ENCODE measurements at regions not wholly inside any gene's neighbourhood (a gene's known extent, or its start where the extent isn't known, plus 50 kb on each side); places are given as distances from the start of the nearest gene placed in this dataset.

GRCh38 chr3:23146163-23146562, 57.0 kb upstream of the UBE2E2 start:
- Histone ChIP-seq H4K20me1 (ENCODE audit: insufficient read depth, low read length) (no peaks in the 10 kb centered on the region), H3K9ac (ENCODE audit: low read depth, low read length) (no peak overlapping the region), H3K4me1 (ENCODE audit: insufficient read depth, low read length) (peaks cover 18% of the 10 kb centered on the region), H2AFZ (ENCODE audit: low read depth, low read length) (no peak overlapping the region), H3K27me3 (ENCODE audit: insufficient read depth, low read length, poor library complexity) (peaks cover 4% of the 10 kb centered on the region), H3K4me3 (ENCODE audit: low read depth in 1 of 2, low read length in 2 of 2) (no peak overlapping the region), H3K27ac (ENCODE audit: low read length) (no peak overlapping the region), H3K36me3 (ENCODE audit: insufficient read depth, low read length) (no peaks in the 10 kb centered on the region), H3K4me2 (ENCODE audit: insufficient read depth, low read length) (no peak overlapping the region), H3K9me3 (ENCODE audit: insufficient read depth, low read length, severe bottlenecking) (no peaks in the 10 kb centered on the region), H3K79me2 (ENCODE audit: insufficient read depth, low read length) (no peaks in the 10 kb centered on the region)
- no peak for ATAC-seq (ENCODE audit: insufficient read depth, low read depth)
- no peak for DNase-seq
- no peak for TF ChIP-seq EZH2 (IDR thresholded peaks at IDR 0.05; ENCODE audit: borderline replicate concordance, low read depth, low read length, severe bottlenecking)
- TF ChIP-seq, protein P1, sequence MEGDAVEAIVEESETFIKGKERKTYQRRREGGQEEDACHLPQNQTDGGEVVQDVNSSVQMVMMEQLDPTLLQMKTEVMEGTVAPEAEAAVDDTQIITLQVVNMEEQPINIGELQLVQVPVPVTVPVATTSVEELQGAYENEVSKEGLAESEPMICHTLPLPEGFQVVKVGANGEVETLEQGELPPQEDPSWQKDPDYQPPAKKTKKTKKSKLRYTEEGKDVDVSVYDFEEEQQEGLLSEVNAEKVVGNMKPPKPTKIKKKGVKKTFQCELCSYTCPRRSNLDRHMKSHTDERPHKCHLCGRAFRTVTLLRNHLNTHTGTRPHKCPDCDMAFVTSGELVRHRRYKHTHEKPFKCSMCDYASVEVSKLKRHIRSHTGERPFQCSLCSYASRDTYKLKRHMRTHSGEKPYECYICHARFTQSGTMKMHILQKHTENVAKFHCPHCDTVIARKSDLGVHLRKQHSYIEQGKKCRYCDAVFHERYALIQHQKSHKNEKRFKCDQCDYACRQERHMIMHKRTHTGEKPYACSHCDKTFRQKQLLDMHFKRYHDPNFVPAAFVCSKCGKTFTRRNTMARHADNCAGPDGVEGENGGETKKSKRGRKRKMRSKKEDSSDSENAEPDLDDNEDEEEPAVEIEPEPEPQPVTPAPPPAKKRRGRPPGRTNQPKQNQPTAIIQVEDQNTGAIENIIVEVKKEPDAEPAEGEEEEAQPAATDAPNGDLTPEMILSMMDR (IDR thresholded peaks at IDR 0.05; ENCODE audit: borderline replicate concordance, extremely low read depth, low read length, poor library complexity, severe bottlenecking), result no peak

DNA sequence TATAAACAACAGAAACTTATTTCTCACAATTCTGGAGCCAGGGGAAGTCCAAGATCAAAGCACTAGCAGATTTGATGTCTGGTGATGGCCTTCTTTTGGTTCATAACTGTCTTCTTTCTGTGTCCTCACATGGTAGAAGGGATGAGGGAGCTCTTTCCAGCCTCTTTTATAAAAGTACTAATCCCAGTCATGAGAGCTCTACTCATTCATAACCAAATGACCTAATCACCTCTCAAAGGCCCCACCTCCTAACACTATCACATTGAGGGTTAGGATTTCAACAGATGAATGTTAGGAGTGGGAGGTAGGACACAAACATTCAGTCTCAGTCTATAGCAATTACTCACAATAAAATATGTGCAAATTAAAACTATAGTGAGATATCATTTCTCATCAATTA, 50.1 kb upstream of the UBE2E2 start:
- H3K4me3 ChIP-seq (ENCODE audit: low read depth in 1 of 2, low read length in 2 of 2), result no peak overlapping the region
- H2AFZ ChIP-seq (ENCODE audit: low read depth, low read length), result no peak overlapping the region
- DNase-seq (no peak), ATAC-seq (ENCODE audit: insufficient read depth, low read depth) (no peak)
- H3K27ac ChIP-seq (ENCODE audit: low read length), result no peak overlapping the region
- no peaks in the 10 kb centered on the region for H3K4me1 ChIP-seq (ENCODE audit: insufficient read depth, low read length)
- H4K20me1 ChIP-seq (ENCODE audit: insufficient read depth, low read length), result no peaks in the 10 kb centered on the region
- no peak overlapping the region for H3K4me2 ChIP-seq (ENCODE audit: insufficient read depth, low read length)
- TF ChIP-seq EZH2 (IDR thresholded peaks at IDR 0.05; ENCODE audit: borderline replicate concordance, low read depth, low read length, severe bottlenecking), result no peak
- TF ChIP-seq, protein P1 (IDR thresholded peaks at IDR 0.05; ENCODE audit: borderline replicate concordance, extremely low read depth, low read length, poor library complexity, severe bottlenecking), result no peak
- H3K27me3 ChIP-seq (ENCODE audit: insufficient read depth, low read length, poor library complexity), result no peaks in the 10 kb centered on the region
- no peaks in the 10 kb centered on the region for H3K79me2 ChIP-seq (ENCODE audit: insufficient read depth, low read length)
- no peak overlapping the region for H3K9ac ChIP-seq (ENCODE audit: low read depth, low read length)
- H3K36me3 ChIP-seq (ENCODE audit: insufficient read depth, low read length), result no peaks in the 10 kb centered on the region
- no peaks in the 10 kb centered on the region for H3K9me3 ChIP-seq (ENCODE audit: insufficient read depth, low read length, severe bottlenecking)

Data from DND-41 (cell line).